Smooth muscle cell of the brain vasculature (primary cell): ENCODE measurements at regions not wholly inside any gene's neighbourhood (a gene's known extent, or its start where the extent isn't known, plus 50 kb on each side); places are given as distances from the start of the nearest gene placed in this dataset.

Experiments
- DNase-seq: peaks from one replicate; pipeline ENCODE4 v3.0.0-alpha.2; 2012; ENCODE audit warnings: low read depth, low spot score

GRCh38 chr3:176932433-176932832 is 264.8 kb downstream of the TBL1XR1 start:
- DNase-seq, result no peak

GRCh38 chr3:176931991-176932390 is 265.3 kb downstream of the TBL1XR1 start:
- DNase-seq, result no peak

DNA sequence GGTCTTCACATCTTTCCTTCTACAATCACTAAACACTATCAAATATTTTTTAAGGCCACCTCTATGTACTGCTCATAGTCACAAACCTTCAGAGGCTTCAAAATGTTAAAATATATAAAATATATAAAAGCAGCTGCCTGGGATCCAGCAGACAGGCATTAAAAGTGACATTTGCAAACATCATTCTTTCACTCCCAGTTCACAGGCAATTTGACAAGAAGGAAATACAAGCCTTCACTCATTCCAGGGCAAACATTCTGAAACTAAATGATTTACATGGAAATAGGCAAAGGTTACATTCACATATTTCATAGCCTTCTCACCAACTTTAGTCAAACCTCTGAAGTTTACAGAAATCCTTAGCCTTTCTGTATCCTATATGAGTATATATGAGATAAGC is 266.3 kb downstream of the TBL1XR1 start:
- DNase-seq, result no peak

- DNase-seq, result no peak
Observed at GRCh38 chr3:176928582-176928931, 268.7 kb downstream of the TBL1XR1 start.

DNA sequence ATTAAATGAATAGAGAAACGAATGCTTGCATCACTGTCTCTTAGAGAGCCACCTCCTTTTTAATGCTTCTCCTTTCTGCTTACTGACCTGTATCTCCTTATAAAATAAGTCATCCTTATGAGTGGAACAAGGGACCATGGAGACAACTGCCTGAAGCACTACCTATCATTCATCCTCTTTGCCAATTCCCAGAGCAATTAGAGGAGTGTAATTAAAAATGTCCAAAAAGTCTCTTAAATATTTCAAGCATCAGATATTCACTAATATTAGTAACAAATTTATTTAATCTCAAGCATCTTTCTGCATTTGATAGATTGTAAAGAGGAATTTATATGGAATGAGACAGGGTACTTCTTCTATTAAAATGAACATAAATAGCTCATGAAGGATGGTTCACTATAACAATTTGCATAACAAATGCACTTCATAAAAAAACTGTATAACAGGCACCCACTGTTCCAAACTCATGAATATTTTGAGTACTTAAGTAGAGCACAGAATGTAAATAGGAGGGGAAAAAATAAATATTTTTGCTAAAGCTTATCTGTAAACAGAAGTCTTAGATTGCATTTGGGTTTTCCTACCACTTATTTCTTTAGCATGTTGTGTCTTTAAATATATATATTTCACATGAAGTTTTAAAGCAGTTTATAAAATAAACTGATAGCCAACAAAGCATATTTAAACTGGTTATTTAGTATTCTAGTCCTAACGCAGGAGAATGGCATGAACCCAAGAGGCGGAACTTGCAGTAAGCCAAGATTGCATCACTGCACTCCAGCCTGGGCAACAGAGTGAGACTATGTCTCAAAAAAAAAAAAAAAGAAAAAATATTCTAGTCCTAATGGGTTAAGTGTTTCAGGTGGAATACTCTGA is 269.3 kb downstream of the TBL1XR1 start:
- DNase-seq, result no peak

DNA sequence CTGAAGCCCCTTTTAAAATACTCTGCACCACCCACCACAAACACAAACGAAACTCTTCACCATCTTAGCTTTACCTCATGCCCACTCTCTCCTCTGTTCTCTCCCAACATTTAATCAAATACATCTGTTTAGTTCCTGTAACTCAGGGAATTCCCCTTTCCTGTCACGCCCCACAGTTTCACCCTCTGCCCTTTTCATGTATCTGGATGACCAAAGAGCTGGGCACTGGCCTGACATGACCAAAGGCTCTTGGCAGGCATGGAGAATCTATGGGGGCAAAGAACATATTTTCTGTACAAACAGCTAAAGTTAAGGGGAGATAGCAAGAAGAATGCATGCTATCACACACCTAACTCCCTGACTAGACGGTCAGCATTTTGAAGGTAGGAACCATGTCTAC is 270.0 kb downstream of the TBL1XR1 start:
- DNase-seq, result no peak

GRCh38 chr3:176926688-176927087 is 270.6 kb downstream of the TBL1XR1 start:
- DNase-seq, result no peak

DNA sequence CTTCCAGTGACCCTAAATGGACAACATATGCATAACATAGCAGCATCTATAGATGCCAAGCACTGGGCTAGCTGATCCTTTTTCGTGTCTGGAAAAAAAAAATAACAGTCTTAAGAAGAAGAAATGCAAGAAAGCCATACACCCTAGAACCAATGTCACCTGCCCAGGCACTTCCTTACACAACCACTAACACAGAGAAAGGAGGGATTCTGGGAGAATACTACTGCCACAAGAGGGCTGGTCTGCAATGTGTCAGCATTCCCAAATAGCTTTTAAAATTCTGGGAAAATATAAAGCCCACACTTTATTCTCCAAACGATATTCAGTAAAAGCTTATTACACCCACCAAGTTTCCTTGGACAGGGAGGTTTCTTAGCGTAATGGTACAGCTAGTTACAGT is 271.2 kb downstream of the TBL1XR1 start:
- DNase-seq, result no peak

GRCh38 chr3:176920766-176921160 is 276.5 kb downstream of the TBL1XR1 start:
- DNase-seq, result no peak

- no peak for DNase-seq
Observed at GRCh38 chr3:176919836-176920765, 277.2 kb downstream of the TBL1XR1 start.

DNA sequence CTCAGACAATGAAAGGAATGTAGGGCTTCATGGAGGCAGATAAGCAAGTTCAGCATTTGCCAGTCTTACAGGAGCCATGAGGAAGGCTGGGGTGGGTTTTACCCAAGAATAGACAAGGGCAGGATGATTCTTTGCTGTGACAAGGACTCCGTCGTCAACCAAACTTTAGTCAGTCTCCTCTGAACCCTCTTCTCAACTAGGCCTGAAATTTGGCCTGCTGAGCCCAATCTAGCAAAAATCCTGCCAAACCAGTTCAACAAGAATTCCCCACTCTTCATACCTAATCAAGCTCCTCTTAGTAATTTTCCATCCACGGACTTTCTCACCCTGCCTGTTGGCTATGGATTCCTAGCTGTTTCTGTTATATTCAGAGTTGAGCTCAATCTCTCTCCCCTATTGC is 280.5 kb downstream of the TBL1XR1 start:
- no peak for DNase-seq

DNA sequence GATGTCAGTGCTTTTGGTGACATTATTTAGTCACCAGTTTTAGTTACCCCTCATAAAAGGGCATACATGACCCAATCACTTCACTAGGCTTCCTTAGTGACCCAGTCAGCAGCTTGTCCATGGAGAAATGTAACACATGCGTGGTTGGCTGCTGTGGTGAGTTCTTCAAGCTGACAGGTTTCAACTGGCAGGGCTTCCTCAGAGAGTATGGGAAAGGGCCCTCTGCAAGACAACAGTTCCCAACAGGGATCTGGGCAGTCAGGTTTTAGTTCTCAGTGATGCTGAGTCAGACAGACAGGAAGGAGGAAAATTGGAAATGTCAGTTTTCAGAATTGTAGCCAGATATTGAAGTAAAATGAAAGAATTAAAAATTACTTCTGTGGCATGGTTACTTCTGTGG is 282.5 kb downstream of the TBL1XR1 start:
- no peak for DNase-seq

DNA sequence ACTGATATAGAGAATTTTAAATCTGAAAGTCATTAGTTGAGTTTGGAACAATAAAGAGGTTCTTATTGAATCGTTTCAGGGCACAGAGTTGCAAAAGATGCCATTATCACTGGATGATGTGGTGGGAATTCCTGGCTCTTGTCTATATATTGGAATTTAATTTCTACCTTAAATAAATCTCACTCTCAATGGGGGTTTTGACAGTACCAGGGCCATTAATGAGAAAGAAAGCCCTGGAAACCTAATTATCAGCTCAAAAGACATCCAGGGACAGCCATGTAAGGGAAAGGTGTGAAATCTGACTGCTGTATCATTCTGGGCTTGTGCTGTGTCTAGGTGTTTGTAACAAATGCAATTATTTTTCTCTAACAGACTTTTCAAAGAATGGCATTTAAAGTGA is 285.7 kb downstream of the TBL1XR1 start:
- DNase-seq, result no peak

DNA sequence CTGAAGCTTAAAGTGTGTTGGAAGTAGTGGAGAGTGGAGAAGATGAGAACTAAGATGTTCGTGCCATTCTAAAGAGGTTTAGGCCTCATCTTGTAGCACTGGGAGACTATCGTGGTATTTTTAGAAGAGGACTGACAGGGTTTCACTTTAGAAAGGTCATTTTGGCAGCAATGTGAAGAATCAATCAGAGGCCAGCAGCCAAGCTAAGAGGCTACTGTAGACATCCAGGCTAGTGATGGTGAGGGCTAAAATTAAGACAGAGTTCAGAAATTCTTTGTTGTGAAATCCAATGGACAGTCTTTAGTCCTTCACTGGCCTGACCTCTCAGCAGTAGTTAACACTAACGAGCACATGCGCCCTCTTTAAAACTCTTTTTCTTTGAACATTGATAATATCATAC is 288.2 kb downstream of the TBL1XR1 start:
- DNase-seq, result no peak

- peak; percentile 47 for DNase-seq
Observed at GRCh38 chr3:176906046-176906905, 291.0 kb downstream of the TBL1XR1 start.

- no peak for DNase-seq
Observed at GRCh38 chr3:176905331-176905730, 292.0 kb downstream of the TBL1XR1 start.

GRCh38 chr3:176904506-176904905 is 292.8 kb downstream of the TBL1XR1 start:
- DNase-seq, result no peak

DNA sequence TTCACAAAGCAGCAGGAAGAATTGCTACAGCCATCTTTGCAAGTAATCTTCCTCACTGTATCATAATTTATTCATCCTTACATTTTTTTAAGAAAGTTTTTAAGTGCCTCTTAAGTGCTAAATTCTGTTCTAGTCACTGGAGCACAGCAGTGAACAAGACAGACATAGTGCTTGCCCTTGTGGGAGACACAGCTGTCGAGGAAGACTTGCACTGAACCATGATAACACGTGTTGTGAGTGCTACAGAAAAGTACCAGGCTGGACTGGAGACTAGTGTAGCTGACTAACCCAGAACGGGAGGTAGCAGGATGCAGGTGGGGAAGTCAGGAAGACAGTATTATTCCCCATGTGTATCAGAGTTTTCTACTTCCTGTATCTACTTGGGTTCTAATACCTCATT is 300.6 kb downstream of the TBL1XR1 start:
- no peak for DNase-seq

- no peak for DNase-seq
Observed at GRCh38 chr3:176896165-176896564, 301.1 kb downstream of the TBL1XR1 start.

- no peak for DNase-seq
Observed at GRCh38 chr3:176879710-176880109, 317.6 kb downstream of the TBL1XR1 start.

DNA sequence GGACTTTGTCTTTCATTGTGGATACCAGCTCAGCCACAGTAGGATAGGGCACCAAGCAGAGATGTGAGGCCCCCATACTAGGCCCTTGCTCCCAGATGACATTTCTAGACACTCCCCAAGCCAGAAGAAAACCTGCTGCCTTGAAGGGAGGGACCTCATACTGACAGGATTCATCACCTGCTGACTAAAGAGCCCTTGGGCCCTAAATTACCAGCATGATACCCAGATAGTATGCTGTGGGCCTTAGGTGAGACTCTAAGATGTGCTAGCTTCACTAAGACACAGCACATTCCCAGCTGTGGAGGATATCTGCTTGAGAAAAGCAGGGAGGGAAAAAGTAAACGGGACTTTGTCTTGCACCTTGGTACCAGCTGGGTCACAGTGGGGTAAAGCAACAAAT is 324.0 kb downstream of the TBL1XR1 start:
- no peak for DNase-seq

GRCh38 chr3:176872771-176873209 is 324.5 kb downstream of the TBL1XR1 start:
- DNase-seq, result peak; percentile 15
